ENCODE measurements at regions not wholly inside any gene's neighbourhood (a gene's known extent, or its start where the extent isn't known, plus 50 kb on each side); places are given as distances from the start of the nearest gene placed in this dataset.

- TF ChIP-seq, protein P1, sequence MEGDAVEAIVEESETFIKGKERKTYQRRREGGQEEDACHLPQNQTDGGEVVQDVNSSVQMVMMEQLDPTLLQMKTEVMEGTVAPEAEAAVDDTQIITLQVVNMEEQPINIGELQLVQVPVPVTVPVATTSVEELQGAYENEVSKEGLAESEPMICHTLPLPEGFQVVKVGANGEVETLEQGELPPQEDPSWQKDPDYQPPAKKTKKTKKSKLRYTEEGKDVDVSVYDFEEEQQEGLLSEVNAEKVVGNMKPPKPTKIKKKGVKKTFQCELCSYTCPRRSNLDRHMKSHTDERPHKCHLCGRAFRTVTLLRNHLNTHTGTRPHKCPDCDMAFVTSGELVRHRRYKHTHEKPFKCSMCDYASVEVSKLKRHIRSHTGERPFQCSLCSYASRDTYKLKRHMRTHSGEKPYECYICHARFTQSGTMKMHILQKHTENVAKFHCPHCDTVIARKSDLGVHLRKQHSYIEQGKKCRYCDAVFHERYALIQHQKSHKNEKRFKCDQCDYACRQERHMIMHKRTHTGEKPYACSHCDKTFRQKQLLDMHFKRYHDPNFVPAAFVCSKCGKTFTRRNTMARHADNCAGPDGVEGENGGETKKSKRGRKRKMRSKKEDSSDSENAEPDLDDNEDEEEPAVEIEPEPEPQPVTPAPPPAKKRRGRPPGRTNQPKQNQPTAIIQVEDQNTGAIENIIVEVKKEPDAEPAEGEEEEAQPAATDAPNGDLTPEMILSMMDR (IDR thresholded peaks at IDR 0.05): no peak
- no peak for TF ChIP-seq POLR2A (IDR thresholded peaks at IDR 0.05)
These were observed 110.2 kb downstream of the TPRA1 start for GRCh38 chr3:127480196-127480954.
